OCI-LY7 (cell line): ENCODE measurements at regions not wholly inside any gene's neighbourhood (a gene's known extent, or its start where the extent isn't known, plus 50 kb on each side); places are given as distances from the start of the nearest gene placed in this dataset.

Experiments used
- BruUV-seq: library from RNA; stranded (reverse); fragments of 400-500 nt; replicated peaks from 2 replicates; lab custom pipeline; 2021; lab: Mats Ljungman, UMichigan
- CTCF ChIA-PET: fragments of 300-600 bp; sonication (Branson Sonifier 250); formaldehyde crosslinking; loops from one replicate; lab custom pipeline; 2022; ENCODE audit warnings: antibody characterized with exemption; ENCODE audit not compliant: unreplicated experiment; lab: Charles Lee
- POLR2A ChIA-PET: fragments of 300-600 bp; sonication (Branson Sonifier 250); formaldehyde crosslinking; loops from one replicate; lab custom pipeline; 2022; ENCODE audit warnings: antibody characterized with exemption; lab: Charles Lee
- DNase-seq: peaks from one replicate; pipeline ENCODE4 v3.0.0-alpha.2; 2015; ENCODE audit warnings: low spot score
- H2AFZ ChIP-seq: fragments of 200-600 bp; sonication (generic), shearing (Covaris generic); 2 replicates; pipeline ENCODE4 v1.6.1; 2014; ENCODE audit warnings: mild to moderate bottlenecking, antibody characterized with exemption, low read length, moderate library complexity
- H3K27ac ChIP-seq: fragments of 200-600 bp; sonication (generic); 2 replicates; pipeline ENCODE4 v1.5.1; 2014; ENCODE audit warnings: mixed run types, low read depth, mild to moderate bottlenecking, moderate library complexity, low read length, inconsistent platforms; ENCODE audit not compliant: poor library complexity, severe bottlenecking
- H3K36me3 ChIP-seq: fragments of 200-600 bp; sonication (generic); 2 replicates; pipeline ENCODE4 v1.6.1; 2014; ENCODE audit warnings: mild to moderate bottlenecking, antibody characterized with exemption, low read length, moderate library complexity, mixed read lengths; ENCODE audit not compliant: insufficient read depth
- H3K4me1 ChIP-seq: fragments of 200-600 bp; sonication (generic); 2 replicates; pipeline ENCODE4 v1.5.1; 2014; ENCODE audit warnings: mild to moderate bottlenecking, low read length; ENCODE audit not compliant: insufficient read depth, poor library complexity, severe bottlenecking
- H3K4me2 ChIP-seq: fragments of 200-600 bp; sonication (generic); 2 replicates; pipeline ENCODE4 v1.6.1; 2014; ENCODE audit warnings: mild to moderate bottlenecking, low read length
- H3K4me3 ChIP-seq: fragments of 200-600 bp; sonication (generic); 2 replicates; pipeline ENCODE4 v1.5.1; 2014; ENCODE audit warnings: mild to moderate bottlenecking, low read depth, low read length; ENCODE audit not compliant: poor library complexity, severe bottlenecking
- H3K79me2 ChIP-seq: fragments of 200-600 bp; sonication (generic); 2 replicates; pipeline ENCODE4 v1.6.1; 2016; ENCODE audit warnings: low read depth, mild to moderate bottlenecking, low read length, moderate library complexity, mixed read lengths; ENCODE audit not compliant: insufficient read depth
- H3K9me2 ChIP-seq: fragments of 200-600 bp; sonication (generic); 2 replicates; pipeline ENCODE4 v1.6.1; 2016; ENCODE audit warnings: mild to moderate bottlenecking, low read length, mixed read lengths; ENCODE audit not compliant: insufficient read depth
- H3K9me3 ChIP-seq: fragments of 200-600 bp; sonication (generic); 2 replicates; pipeline ENCODE4 v1.6.1; 2014; ENCODE audit warnings: mild to moderate bottlenecking, mixed run types, low read length, mixed read lengths
- H4K20me1 ChIP-seq: fragments of 200-600 bp; sonication (generic); 2 replicates; pipeline ENCODE4 v1.6.1; 2014; ENCODE audit warnings: mild to moderate bottlenecking, antibody characterized with exemption, low read length, moderate library complexity, mixed read lengths; ENCODE audit not compliant: insufficient read depth
- CTCF ChIP-seq: fragments of 200-600 bp; sonication (generic); conservative IDR thresholded peaks from 2 replicates; pipeline ENCODE4 v1.5.1; 2014; ENCODE audit warnings: mild to moderate bottlenecking, antibody characterized with exemption, low read length, moderate library complexity, mixed read lengths
- EZH2phosphoT487 ChIP-seq: fragments of 200-600 bp; sonication (generic); IDR thresholded peaks from 2 replicates; pipeline ENCODE4 v1.6.1; 2018; ENCODE audit warnings: low read depth, borderline replicate concordance, mild to moderate bottlenecking, mixed run types, antibody characterized with exemption, low read length, moderate library complexity, mixed read lengths
- intact Hi-C: fragments of 100-400 bp; cut with micrococcal nuclease; formaldehyde crosslinking; loops from one replicate; pipeline ENCODE4 v1.10.0; 2022; ENCODE audit not compliant: unreplicated experiment

GRCh38 chr6:122283884-122284283, 115.6 kb upstream of the HSF2 start:
- H3K4me2 ChIP-seq, result no peak overlapping the region
- no peaks in the 10 kb centered on the region for H4K20me1 ChIP-seq
- POLR2A ChIA-PET, result interaction anchor here (0.7 to 1.4 kb wide), 2 partner anchors 14 to 38 kb away, joined by 3 to 5 read pairs; no protein-coding TSS in a partner anchor
- H3K27ac ChIP-seq, result no peak overlapping the region
- H3K36me3 ChIP-seq, result no peaks in the 10 kb centered on the region
- no peaks in the 10 kb centered on the region for H3K79me2 ChIP-seq
- no peaks in the 10 kb centered on the region for H3K4me1 ChIP-seq
- H2AFZ ChIP-seq, result no peak overlapping the region
- no TSS peak for BruUV-seq
- intact Hi-C loops, result no loop called here
- H3K4me3 ChIP-seq, result no peak overlapping the region
- H3K9me3 ChIP-seq, result no peaks in the 10 kb centered on the region
- DNase-seq, result no peak
- no peaks in the 10 kb centered on the region for H3K9me2 ChIP-seq
- TF ChIP-seq CTCF (no peak), EZH2phosphoT487 (no peak)
- CTCF ChIA-PET, result no interaction called here

DNA sequence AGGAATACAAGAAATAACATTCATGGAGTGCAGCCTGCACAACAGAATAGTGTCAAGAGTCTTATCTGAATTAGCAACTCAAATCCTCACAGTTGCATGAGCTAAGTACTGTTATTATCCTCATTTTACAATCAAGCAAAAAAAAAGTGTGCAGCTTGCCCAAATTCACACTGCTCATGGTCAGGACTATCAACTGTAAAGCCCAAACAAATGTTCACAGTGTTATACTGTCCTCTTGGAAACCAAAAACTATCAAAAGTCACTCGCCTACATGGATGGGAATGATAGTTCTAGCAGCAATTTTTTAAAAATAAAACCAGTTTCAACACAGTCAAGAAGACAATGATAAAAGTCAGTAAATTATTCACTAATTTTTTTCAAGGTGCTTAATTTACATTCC, 114.6 kb upstream of the HSF2 start:
- H3K9me2 ChIP-seq, result no peaks in the 10 kb centered on the region
- H4K20me1 ChIP-seq, result no peaks in the 10 kb centered on the region
- H3K4me1 ChIP-seq, result no peaks in the 10 kb centered on the region
- H3K27ac ChIP-seq, result no peak overlapping the region
- TF ChIP-seq CTCF (no peak), EZH2phosphoT487 (no peak)
- no peak for DNase-seq
- no TSS peak for BruUV-seq
- no peaks in the 10 kb centered on the region for H3K36me3 ChIP-seq
- no peak overlapping the region for H3K4me3 ChIP-seq
- intact Hi-C loops, result no loop called here
- no peaks in the 10 kb centered on the region for H3K9me3 ChIP-seq
- ChIA-PET POLR2A (interaction anchor here (1.4 kb wide), 1 partner anchor 13 kb away, joined by 5 read pairs; no protein-coding TSS in a partner anchor), CTCF (no interaction called here)
- no peaks in the 10 kb centered on the region for H3K79me2 ChIP-seq
- H3K4me2 ChIP-seq, result no peak overlapping the region
- no peak overlapping the region for H2AFZ ChIP-seq

- no peak for DNase-seq
- Histone ChIP-seq H3K36me3 (no peaks in the 10 kb centered on the region), H4K20me1 (no peaks in the 10 kb centered on the region), H2AFZ (no peak overlapping the region), H3K4me1 (no peaks in the 10 kb centered on the region), H3K4me2 (no peak overlapping the region), H3K27ac (no peak overlapping the region), H3K9me2 (no peaks in the 10 kb centered on the region), H3K4me3 (no peak overlapping the region), H3K79me2 (no peaks in the 10 kb centered on the region), H3K9me3 (no peaks in the 10 kb centered on the region)
- intact Hi-C loops, result no loop called here
- ChIA-PET POLR2A (interaction anchor here (0.5 to 1.0 kb wide), 3 partner anchors 9 to 68 kb away, joined by 3 to 4 read pairs (median 3); no protein-coding TSS in a partner anchor), CTCF (no interaction called here)
- TF ChIP-seq CTCF (no peak), EZH2phosphoT487 (no peak)
- no TSS peak for BruUV-seq
These were observed 114.0 kb upstream of the HSF2 start for GRCh38 chr6:122285292-122285913.
